H1 (cell line): ENCODE measurements at regions not wholly inside any gene's neighbourhood (a gene's known extent, or its start where the extent isn't known, plus 50 kb on each side); places are given as distances from the start of the nearest gene placed in this dataset.

Experiments used
- CTBP2 ChIP-seq: IDR thresholded peaks from 2 replicates; pipeline ENCODE4 v1.7.0; 2011; ENCODE audit warnings: borderline replicate concordance, mild to moderate bottlenecking, moderate library complexity, mixed read lengths, low read length; ENCODE audit not compliant: insufficient read depth, insufficient read length
- EZH2 ChIP-seq: fragments of 200-600 bp; sonication (generic); IDR thresholded peaks from 2 replicates; pipeline ENCODE4 v1.7.1; 2012; ENCODE audit warnings: low read depth, mild to moderate bottlenecking, moderate library complexity, low read length, inconsistent platforms; ENCODE audit not compliant: severe bottlenecking
- PHF8 ChIP-seq: fragments of 200-600 bp; sonication (generic); conservative IDR thresholded peaks from 2 replicates; pipeline ENCODE4 v1.7.1; 2012; ENCODE audit warnings: low read depth, mild to moderate bottlenecking, inconsistent platforms, low read length, moderate library complexity
- TCF12 ChIP-seq: IDR thresholded peaks from 2 replicates; pipeline ENCODE4 v1.6.1; 2011; ENCODE audit warnings: low read depth, mild to moderate bottlenecking, low read length

- TF ChIP-seq PHF8, result no peak
- no peak for TF ChIP-seq EZH2
- TF ChIP-seq TCF12, result no peak
- TF ChIP-seq CTBP2, result no peak
Measured at GRCh38 chr14:82694820-82695219, 1161.2 kb upstream of the SEL1L start (continued).
